Transverse colon (tissue), 4 donors: ENCODE measurements at regions not wholly inside any gene's neighbourhood (a gene's known extent, or its start where the extent isn't known, plus 50 kb on each side); places are given as distances from the start of the nearest gene placed in this dataset.

Experiments used
- CTCF ChIP-seq, 5 experiments: fragments of 200-600 bp in 3 of 5; fragments of 450-650 bp in 2 of 5; sonication (generic) in 3 of 5; IDR thresholded peaks; 1 replicate in 2 of 5; 2 replicates in 3 of 5; pipeline ENCODE4 v1.5.1; 2016 to 2017; ENCODE audit warnings: antibody characterized with exemption in 5 of 5, inconsistent platforms in 3 of 5, mild to moderate bottlenecking in 2 of 5, moderate library complexity in 1 of 5
- EP300 ChIP-seq: sonication (generic); formaldehyde crosslinking; IDR thresholded peaks from one replicate; pipeline ENCODE4 v1.6.1; 2017; ENCODE audit warnings: antibody characterized with exemption, low read depth
- POLR2AphosphoS5 ChIP-seq, 3 donors: sonication (generic); formaldehyde crosslinking; IDR thresholded peaks; one replicate each; pipeline ENCODE4 v1.6.1; 2016; ENCODE audit warnings: antibody characterized with exemption in 3 of 3

GRCh38 chr2:183215917-183216316 lies 91.7 kb downstream of the NUP35 start:
- TF ChIP-seq POLR2AphosphoS5 (IDR thresholded peaks at IDR 0.05) (no peak), CTCF (IDR thresholded peaks at IDR 0.05) (no peak), EP300 (no peak)
